DMS153 treated with DMSO at 0.1 percent for 48 hours (cell line): ENCODE measurements at regions not wholly inside any gene's neighbourhood (a gene's known extent, or its start where the extent isn't known, plus 50 kb on each side); places are given as distances from the start of the nearest gene placed in this dataset.

Source experiments
- DNase-seq: peaks from one replicate; lab custom pipeline; 2025; ENCODE audit not compliant: unreplicated experiment; lab: John Stamatoyannopoulos, UW

- no peak for DNase-seq
Observed at GRCh38 chr14:28061006-28061405, 705.6 kb upstream of the FOXG1 start.

DNA sequence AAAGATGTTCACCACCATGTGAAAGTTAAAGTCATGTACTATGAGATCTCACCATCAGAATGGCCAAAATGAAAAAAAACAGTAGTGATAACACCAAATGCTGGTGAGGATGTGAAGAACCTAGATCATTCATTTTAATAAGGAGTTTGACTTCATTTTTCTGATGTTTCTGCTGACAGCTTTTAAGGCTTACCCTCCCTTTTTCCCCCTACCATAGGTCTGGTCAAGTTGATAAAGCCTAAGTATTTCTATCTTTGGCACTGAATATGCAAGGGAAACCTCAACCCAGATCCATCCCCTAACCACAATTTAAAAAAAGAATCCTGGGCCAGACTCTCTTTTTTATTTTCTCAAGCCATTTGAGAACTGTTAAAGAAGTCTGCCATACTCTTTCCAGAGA, 689.6 kb upstream of the FOXG1 start:
- no peak for DNase-seq

DNA sequence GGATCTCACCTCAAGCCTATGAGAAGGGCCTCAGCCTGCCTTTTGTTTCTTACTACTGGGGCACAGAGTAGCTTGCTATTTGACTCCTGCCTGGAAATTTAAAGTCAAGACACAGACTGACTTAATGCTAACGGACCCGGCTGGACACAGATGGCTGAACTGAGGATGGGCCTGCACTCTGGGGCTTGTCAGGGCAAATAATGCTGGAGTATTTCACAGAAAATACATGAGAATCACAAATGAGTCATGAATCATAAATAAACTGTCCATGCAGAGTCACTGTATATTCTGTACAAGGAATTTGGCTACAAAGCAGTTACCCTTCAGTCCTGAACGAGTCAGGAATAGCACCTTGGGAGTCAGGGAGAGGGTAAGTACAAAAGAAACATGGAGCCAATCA, 683.2 kb upstream of the FOXG1 start:
- no peak for DNase-seq

DNA sequence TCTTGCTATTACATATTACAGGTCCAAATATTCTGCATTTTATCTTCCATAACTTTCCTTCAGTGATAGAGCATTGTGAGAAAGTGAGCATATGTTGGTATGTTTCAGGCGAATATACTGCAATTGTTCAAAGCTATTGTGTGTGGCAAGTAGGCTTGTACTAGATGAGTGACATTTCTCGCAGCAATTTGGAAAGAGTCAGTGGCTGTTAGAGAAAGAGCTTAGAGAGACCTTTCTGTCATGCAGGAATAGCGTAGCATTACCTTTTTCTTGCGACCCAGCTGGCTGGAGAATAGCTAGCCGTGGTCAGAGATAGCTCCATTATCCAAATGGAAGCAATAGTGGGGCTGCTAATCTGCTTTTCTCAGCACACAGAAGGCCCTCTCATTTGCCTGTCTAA, 678.5 kb upstream of the FOXG1 start:
- no peak for DNase-seq

GRCh38 chr14:28097585-28097984, 669.0 kb upstream of the FOXG1 start:
- no peak for DNase-seq

DNA sequence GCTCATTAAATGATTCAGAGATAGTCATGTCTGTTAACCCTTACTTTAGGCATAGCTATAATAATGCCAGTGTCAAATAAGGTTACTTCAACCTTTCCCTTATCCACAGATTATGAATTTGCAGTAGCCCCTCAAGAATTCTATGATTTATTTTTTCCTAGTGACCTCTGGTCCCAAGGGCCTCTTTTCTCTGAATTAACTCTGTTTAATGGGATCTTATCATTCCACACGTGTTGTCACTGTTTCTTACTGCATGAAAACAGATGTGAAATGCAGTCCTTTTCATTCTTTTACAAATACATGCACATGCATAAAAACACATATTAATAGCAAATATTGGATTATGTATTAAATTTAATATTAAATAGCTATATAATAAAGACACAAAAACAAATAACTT, 667.7 kb upstream of the FOXG1 start:
- no peak for DNase-seq

GRCh38 chr14:28102001-28102400, 664.6 kb upstream of the FOXG1 start:
- DNase-seq: peak; percentile 81

- no peak for DNase-seq
Observed at GRCh38 chr14:28102814-28103213, 663.8 kb upstream of the FOXG1 start.

DNA sequence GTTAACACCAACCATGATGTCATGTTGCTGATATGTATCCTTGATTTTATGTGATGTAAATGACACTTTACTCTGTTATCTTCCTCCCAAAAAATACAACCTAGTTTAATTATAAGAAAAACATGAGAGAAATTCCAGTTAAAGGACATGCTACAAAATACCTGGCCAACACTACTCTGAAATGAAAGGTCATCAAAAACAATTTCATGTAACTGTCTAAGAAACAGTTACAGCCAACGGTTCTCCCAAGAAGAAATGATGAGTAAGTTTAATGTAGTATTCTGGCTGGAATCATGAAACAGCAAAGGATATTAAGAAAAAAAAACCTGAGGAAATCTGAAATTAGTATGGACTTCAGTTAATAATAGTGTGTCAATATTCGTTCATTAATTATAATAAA, 653.3 kb upstream of the FOXG1 start:
- DNase-seq: no peak

- no peak for DNase-seq
Observed at GRCh38 chr14:28116716-28117115, 649.9 kb upstream of the FOXG1 start.

DNA sequence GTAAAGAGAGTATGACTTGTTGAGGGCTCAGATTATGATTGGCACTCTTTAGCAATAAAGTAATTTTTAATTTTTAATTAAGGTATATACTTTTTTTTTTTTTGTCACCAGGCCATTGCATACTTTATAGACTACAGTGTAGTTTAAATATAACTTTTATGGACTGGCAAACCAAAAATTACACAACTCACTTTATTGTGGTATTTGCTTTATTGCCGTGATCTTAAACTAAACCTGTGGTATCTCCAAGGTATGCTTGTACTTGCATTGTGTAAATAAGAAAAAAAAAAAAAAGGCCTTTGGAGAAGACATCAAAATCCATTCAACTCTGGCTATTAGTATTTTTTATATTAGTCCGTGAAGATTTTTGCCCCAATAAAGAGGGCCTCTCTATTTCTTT, 646.7 kb upstream of the FOXG1 start:
- no peak for DNase-seq

GRCh38 chr14:28120391-28120790, 646.2 kb upstream of the FOXG1 start:
- no peak for DNase-seq

GRCh38 chr14:28121512-28122297, 644.9 kb upstream of the FOXG1 start:
- DNase-seq: no peak

- peak; percentile 39 for DNase-seq
Observed at GRCh38 chr14:28130610-28131284, 635.8 kb upstream of the FOXG1 start.

DNA sequence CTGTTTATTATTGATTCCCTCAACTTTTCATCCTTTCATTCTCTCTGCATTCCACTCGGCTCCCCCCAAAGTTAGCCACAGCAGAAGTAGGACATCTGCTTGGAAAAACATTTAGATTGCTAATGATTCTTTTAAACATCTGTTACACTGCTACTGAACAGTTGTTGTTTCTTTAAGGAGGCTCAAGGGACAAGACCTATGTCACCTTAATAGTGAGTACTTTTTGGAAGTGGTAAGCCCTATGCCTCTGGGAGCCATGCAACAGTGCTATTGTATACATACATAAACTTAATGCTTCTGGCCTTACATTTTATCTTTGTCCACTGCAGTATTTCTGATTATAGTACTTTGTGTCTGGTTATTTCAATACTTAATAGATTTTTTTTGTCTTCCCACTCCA, 628.2 kb upstream of the FOXG1 start:
- no peak for DNase-seq

- DNase-seq: no peak
Observed at GRCh38 chr14:28141662-28142061, 624.9 kb upstream of the FOXG1 start.

GRCh38 chr14:28142400-28143015, 624.1 kb upstream of the FOXG1 start:
- DNase-seq: peak; percentile 13

DNA sequence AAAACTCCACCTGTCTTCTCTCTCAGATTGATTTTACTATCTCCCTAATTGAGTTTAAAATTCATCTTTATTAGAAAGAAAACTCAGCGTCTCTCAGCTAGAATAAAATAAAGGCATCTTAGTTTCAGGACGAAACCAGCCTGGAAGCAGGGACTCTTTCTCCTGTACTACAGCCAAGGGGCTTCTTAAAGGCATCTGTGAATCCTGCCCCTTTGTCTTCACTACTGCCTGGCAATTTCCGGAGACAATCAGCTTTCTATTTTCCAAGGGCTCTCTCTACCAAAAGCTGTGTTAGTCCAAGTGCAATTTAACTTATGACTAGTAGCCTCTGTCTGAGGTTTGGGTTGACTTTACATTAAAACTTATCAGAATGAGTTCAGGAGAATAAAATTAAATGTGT, 623.3 kb upstream of the FOXG1 start:
- no peak for DNase-seq

- DNase-seq: no peak
Observed at GRCh38 chr14:28151926-28152325, 614.7 kb upstream of the FOXG1 start.

- no peak for DNase-seq
Observed at GRCh38 chr14:28152453-28153044, 614.0 kb upstream of the FOXG1 start.

DNA sequence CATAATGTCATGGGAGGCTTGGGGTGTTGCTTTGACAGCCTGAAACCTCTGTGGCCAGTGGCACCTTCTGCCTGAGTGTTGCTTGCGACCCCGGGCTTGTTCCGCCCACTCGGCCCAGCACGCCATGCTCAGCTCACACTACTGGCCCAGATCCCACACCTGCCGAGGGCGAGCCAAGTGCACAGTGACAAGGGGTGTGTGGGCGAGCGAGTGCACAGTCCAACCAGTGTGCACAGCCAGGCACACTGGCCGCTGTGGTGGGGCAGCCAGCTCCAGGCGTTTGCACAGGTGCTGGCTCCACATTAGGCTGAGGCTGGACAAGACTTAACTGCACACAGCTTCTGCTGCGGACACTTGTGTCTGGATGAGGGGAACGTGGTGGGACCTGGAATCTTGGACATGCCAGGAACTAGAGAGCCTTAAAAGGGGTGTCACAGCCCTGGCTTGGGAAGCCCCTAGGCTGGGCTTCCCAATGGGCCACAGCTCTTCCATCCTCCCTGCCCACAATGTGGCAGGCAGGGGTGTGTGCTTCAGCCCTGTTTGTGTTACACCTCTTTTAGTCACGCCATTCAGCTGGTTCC, 609.2 kb upstream of the FOXG1 start:
- DNase-seq: no peak
